ACHN (cell line): ENCODE measurements at regions not wholly inside any gene's neighbourhood (a gene's known extent, or its start where the extent isn't known, plus 50 kb on each side); places are given as distances from the start of the nearest gene placed in this dataset.
"Not testable (repeated sequence)": the region's sequence is repeated elsewhere in the genome, so short reads cannot be mapped to it uniquely, and the experiment has no call there.

ENCODE experiments used
- DNase-seq: peaks from one replicate; pipeline ENCODE4 v3.0.0-alpha.2; 2015
- in situ Hi-C: cut with HindIII; loops from 2 replicates; pipeline ENCODE4 v1.10.0; 2017; ENCODE audit warnings: low sequenced_read_pairs, low pct_ligation_motif_present, low pct_unique_long_range_greater_than_20kb

- no peak for DNase-seq
- in situ Hi-C loops, result no loop called here
Measured at GRCh38 chr5:155684417-155684816, 642.5 kb upstream of the SGCD start.

DNA sequence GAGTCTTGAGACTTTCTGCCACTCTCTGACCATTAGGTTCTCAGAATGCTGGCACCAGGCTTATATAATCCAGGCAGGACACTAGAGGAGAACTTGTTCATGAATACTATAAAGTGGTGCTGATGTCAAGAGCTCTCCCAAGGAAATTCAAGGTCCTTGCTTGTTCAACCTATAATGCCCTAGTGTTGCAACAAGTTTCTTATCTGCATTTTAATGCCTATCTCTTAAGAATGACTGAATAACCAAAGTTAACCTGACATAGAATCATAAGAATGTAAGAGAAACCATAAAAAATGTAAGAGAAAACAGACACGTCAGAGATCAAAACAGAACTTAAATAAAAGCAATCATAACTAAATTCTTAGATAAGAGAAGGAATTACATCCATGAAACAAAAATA lies 640.8 kb upstream of the SGCD start:
- in situ Hi-C loops, result no loop called here

GRCh38 chr5:155689406-155689805 lies 637.6 kb upstream of the SGCD start:
- in situ Hi-C loops, result no loop called here
- no peak for DNase-seq

More for the DNA sequence above, 640.8 kb upstream of the SGCD start:
- DNase-seq, result no peak

DNA sequence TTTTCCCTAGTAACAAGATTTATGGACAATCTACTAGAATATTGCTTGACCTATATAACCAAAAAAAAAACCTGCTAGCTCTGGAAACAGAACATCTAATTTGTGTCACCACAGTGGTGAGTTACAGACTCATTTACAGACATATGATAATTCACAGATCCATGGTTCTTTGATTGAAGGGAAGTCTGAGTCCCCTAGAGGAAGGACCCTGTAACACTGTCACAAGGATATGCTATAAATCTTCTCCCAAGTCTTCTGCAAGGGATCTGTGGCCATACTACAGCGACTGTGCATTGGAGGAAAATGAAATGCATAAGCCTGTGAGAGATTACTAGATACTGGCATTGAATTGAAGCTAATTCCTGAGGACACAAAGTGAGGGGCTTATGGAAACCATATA lies 630.6 kb upstream of the SGCD start:
- in situ Hi-C loops, result no loop called here
- DNase-seq, result no peak

DNA sequence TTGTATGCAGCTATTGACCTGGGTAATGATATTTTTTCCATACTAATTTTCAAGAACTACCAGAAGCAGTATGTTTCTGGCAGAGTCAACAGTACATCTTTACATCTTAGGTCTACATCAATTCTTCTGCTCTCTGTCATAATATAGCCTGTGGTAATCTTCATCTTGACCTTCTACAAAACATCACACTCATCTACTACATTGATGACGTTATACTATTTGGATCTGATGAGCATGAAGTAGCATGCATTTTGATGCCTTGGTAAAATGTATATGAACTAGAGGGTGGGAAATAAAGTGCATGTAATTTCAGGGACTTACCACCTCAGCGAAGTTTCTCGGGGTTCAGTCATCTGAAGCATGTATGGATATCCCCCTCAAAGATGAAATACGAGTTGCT lies 629.7 kb upstream of the SGCD start:
- in situ Hi-C loops, result no loop called here
- no peak for DNase-seq

DNA sequence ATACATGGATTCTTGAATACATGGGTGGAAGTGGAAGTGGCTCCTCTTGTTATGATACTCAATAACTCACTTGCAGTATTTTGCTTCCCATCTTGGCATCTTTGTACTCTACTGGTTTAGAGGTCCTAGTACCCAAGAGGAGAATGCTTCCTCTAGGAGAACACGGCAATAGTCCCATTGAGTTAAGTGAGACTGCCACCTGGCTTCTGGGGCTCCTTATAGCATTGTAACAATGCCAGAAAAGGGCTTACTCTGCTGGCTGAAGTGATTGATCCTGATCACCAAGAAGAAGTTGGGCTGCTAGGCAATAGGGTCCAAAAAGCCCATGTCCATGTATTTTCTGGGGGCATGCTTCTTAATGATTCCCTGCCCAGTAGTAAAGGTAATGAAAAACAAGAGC lies 627.6 kb upstream of the SGCD start:
- no peak for DNase-seq
- in situ Hi-C loops, result no loop called here

- in situ Hi-C loops, result no loop called here
- DNase-seq, result no peak
Measured at GRCh38 chr5:155700333-155700732, 626.6 kb upstream of the SGCD start.

- in situ Hi-C loops, result no loop called here
- no peak for DNase-seq
Measured at GRCh38 chr5:155711882-155712281, 615.1 kb upstream of the SGCD start.

GRCh38 chr5:155714435-155714834 lies 612.5 kb upstream of the SGCD start:
- in situ Hi-C loops, DNase-seq: not testable (repeated sequence)

- DNase-seq, result peak; percentile 16
- in situ Hi-C loops, result no loop called here
Measured at GRCh38 chr5:155726267-155726666, 600.7 kb upstream of the SGCD start.

GRCh38 chr5:155727512-155728145 lies 599.3 kb upstream of the SGCD start:
- DNase-seq, result no peak
- in situ Hi-C loops, result no loop called here

- in situ Hi-C loops, result no loop called here
- no peak for DNase-seq
Measured at GRCh38 chr5:155728146-155728856, 598.7 kb upstream of the SGCD start.

GRCh38 chr5:155728857-155729683 lies 597.9 kb upstream of the SGCD start:
- in situ Hi-C loops, result no loop called here
- DNase-seq, result no peak

GRCh38 chr5:155729684-155730059 lies 597.3 kb upstream of the SGCD start:
- in situ Hi-C loops, result no loop called here
- no peak for DNase-seq

DNA sequence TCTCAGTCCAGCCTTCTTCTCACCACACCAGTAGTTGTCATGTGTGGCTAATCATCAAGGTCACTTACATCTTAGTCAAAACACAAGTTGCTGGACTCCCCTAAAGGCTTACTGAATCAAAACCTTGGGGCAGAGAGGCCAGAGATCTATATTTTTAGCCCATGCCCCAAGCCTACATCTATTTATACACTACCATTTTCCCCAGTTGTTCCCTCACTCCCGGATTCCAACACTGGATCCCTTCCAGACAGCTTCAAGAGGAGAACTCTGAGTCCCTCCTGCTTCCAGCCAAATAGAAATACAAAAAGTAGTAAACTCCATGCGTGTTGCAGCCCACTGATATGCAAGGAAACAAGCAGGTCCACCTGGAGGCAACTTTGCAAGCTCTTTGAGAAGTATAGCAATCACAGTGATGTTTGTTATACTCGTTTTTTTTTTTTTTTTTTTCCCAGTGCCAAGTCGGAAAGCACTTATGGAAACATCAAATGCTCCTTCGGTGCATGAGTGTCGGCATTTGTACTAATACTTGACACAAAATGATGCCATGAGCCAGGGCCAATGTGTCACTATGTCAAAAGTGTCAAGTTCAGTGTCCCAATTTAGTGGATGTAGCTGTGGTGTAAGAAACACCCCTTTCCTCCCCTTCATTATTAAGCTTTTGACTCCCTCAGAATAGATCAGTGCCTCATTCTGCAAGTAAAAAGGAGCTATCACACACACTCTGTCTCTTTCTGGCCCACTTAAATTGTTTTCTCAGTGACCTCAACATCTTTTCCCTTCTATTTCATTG lies 594.2 kb upstream of the SGCD start:
- DNase-seq, result no peak

DNA sequence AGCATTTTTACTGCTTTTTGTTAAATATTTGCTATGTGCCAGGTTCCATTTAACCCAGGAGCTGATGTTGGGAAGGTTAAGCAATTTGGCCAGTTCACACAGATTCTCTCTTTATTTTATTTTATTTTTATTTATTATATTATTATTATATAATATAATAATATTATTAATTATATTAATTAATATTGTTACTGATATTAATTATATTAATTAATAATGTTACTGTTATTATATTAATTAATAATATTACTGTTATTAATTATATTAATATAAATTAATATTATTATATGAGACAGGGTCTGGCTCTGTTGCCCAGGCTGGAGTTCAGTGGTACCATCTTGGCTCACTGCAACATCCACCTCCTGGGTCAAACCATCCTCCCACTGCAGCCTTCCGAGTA lies 593.0 kb upstream of the SGCD start:
- in situ Hi-C loops, result no loop called here
- no peak for DNase-seq

More for the DNA sequence above, 594.2 kb upstream of the SGCD start:
- in situ Hi-C loops, result no loop called here

DNA sequence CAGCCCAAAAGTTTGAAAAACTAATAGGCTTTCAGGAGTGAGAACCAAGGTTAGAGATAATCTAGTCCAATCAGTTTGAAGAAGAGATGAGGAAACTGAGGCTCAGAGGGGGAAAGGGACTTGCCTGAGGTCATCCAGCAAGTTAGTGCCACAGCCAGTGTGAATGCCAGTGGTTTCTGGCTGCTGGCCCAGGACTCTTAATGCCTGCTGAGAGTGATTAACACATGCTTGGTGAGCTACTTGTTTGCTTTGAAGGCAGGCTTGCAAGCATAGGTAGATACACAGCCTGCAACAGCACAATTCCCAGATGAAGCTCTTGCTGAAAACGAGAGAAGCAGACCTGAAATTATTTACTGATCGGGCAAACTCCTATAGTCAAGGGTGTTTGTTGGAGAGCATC lies 591.6 kb upstream of the SGCD start:
- in situ Hi-C loops, result no loop called here
- DNase-seq, result no peak

- in situ Hi-C loops, result no loop called here
- DNase-seq, result no peak
Measured at GRCh38 chr5:155738616-155739015, 588.3 kb upstream of the SGCD start.
